HG02763 (cell line): ENCODE measurements at regions not wholly inside any gene's neighbourhood (a gene's known extent, or its start where the extent isn't known, plus 50 kb on each side); places are given as distances from the start of the nearest gene placed in this dataset.
"Not testable (repeated sequence)": the region's sequence is repeated elsewhere in the genome, so short reads cannot be mapped to it uniquely, and the experiment has no call there.

Experiments used
- ATAC-seq: cut with Tn5 transposase; IDR thresholded peaks from one replicate; pipeline ENCODE4 v1.9.1; 2021; ENCODE audit warnings: mild to moderate bottlenecking, moderate library complexity; ENCODE audit not compliant: unreplicated experiment

DNA sequence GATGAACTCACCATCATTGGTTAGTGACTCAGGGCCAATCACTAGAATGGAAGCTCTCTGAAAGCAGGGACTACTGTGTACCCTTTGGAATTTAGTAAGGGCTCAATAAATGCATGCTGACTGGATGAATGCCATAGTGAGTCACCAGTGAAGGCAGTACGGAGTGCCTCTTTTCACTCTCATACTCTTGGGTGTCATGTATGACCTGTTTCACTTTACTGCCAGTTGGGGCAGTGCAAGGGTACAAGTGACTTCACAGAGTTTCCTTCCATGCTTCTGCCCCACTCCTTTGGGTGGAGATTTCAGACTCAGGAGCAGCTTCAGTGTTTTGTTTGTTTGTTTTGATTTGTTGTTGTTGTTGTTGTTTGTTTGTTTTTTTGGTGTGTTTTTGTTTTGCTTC, 57.7 kb downstream of the SOX3 start:
- ATAC-seq, result no peak

DNA sequence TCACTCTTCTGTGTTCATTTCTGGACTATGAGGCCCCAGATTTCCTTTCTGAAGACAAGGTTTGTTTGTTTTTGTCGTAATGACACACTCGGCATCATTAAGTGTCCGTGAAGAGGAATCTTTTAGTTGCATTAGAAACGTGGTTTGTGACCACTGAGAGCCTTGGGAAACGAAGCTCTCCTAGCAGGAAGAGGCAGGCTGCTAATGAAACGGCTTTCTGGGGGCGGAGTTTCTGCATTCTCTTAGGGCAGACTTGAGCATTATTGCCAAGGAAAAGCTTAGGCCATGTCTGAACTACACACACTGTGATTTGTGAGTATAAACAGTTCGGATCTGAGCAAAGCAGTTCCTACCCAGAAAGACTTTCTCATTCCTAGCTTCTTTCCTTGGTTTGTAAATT, 64.0 kb downstream of the SOX3 start:
- no peak for ATAC-seq

DNA sequence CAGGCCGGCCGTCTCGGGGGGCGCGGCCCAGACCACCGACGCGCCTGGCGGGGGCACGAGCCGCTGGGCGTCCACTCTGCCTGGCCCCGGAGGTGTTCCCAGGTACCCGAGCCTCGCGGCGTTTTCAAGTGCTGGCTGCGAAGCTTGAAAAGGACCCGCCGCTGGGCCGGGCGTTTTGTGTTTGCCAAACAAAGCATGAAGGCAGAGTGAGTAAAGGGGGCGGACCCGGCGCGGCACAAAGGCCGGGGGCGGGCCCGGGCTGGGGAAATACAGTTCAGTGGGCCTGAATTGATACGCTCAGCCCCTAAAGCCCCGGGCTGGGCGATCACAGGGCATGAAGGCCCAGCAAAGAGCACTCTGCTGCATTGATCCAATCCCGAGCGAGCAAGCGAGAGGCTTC, 65.4 kb downstream of the SOX3 start:
- no peak for ATAC-seq

DNA sequence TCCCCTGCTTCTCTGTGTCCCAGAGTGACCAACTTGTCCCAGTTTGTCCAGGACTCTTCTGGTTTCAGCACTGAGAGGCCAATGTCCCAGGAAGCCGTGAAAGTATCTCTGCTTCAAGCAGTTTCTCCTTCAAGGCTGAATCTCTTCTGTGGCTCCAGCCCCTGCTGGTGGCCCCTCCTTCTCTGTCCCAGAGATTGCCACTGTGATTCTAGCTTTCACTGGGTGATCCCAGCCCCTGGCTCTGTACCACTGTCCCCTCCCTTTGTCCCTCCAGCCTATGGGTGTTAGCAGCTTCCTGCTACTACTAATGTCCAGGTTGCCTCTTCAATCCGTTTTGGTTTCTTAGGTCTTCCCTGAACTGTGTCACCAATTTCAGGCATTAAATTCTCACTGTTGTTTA, 70.5 kb downstream of the SOX3 start:
- no peak for ATAC-seq

DNA sequence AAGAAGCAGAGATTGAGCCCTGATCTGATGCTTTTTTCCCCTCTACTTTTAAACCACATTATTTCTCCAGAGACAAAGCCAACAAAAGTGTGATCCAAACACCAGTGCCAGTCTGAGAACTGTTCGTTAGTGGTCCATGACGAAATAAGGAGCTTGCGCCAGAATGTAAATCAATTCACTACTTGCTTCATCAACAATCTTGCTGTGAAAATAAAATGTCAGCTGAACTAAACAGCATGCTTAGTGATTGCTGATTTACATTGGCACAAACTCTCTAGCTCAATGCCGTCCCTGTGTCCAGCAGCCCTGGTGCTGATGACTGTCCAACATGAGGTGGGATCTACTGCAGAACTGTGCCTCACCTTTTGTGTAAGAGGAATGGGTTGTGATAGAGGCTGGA, 71.3 kb downstream of the SOX3 start:
- ATAC-seq, result no peak

DNA sequence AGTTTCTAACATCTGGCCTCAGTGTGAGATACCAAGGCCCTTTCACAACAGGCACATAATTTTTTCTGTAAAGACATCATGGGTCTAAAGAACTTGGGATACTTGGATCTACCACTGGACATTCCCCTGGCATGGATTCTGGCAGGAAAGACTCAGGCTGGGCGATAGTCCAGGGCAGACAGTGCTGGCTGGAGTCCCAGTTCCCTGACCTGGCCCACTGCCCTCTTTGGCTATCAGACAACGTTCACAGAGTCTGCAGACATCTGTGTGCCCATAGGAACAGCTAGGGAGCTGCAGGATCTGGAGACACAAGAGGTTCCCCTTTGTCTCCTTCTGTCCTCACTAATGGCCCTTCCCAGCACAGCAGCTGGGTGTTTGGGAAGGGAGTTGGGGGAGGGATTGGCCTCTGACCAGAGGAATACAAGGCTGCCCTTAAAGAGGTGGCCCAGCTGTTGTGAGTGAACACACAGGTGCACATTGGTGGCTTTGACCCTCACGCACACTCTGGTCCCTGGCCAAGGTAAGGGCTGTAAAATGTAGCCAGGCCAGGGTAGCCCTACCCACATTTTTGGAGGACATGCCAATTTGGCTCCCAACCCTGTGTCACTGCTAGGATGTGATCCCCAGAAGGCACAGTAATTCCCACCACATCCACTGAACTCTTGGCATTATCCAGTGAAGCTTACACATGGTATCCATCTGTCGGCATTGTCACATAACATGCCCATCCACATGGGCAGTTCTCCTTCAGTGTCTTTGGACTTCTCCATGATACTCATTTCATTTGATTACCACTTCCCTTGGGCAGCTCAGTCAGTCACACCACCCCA, 72.3 kb downstream of the SOX3 start:
- ATAC-seq, result no peak

DNA sequence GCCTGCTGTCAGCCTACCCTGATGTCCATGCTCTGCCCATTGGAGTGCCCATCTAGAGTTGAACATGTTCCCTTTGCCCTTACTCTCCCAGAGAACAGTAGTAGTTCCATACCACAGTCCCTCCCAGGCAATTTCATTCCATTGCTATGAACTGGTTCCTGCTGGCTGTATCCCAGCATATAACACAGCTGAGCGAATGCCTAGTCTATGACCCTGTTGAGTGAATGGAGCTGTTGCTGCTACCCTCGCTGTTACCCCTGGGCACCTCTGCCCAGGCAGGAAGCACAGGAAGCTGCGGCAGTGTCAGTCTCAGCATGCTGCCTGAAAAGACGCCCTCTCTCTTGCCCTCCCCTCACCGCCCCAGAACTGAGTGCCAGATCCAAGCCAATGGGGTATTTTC, 73.3 kb downstream of the SOX3 start:
- ATAC-seq, result no peak

DNA sequence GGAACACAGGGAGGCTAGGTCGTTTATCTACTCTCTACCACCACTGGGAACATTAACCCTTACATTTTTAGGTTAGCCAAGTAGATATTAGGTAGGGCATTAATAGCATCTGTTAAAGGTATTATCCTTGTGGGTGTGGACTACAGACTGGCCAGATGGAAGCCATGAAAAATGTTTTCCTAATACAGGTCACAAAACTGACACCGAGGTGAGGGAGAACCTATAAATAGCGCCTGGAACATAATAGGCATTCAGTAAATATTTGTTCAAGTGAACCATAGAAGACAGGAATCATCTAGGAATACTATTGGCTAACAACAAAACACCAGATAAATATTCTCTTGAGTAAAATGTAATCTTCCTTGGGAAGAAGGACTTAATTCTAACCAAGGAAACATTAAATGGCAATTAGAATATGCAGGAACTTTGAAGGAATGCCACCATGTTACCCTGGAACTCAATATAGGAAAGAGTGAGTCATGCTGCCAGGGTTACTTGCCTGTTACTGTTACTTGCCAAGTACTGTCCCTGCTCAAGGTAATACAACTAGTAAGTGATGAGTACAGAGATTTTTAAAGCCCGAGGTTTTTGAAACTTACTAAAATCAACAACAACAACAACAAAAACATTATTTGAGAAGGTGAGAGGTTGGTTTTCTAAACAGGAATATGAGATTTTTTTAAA, 79.0 kb downstream of the SOX3 start:
- no peak for ATAC-seq

DNA sequence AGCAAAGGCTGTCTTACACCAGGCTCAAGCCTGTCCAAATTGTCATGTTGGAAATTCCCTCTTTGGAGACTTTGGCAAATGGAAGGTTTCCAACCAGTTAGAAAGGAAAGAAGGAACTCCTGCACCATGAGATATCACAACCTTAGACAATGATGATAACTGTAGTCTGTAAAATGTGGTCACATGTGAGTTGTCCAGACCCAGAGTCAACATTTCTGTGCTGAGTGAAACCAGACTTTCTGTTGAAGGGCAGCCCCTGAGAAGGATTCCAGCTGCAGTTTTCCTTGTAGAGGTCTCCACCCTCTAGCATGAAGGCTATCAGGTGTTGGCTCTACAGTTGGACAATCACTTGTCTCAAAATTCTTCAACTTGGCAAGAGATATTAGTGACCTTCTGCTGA, 82.4 kb downstream of the SOX3 start:
- no peak for ATAC-seq

DNA sequence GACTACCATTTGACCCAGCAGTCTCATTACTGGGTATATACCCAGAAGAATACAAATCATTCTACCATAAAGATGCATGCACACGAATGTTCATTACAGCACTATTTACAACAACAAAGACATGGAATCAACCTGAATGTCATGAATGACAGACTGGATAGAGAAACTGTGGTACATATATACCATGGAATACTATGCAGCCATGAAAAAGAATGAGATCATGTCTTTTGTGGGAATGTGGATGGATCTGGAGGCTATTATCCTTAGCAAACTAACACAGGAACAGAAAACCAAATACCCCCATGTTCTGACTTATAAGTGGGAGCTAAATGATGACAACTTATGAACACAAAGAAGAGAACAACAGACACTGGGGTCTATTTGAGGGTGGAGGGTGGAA, 102.7 kb downstream of the SOX3 start:
- not testable (repeated sequence) for ATAC-seq

DNA sequence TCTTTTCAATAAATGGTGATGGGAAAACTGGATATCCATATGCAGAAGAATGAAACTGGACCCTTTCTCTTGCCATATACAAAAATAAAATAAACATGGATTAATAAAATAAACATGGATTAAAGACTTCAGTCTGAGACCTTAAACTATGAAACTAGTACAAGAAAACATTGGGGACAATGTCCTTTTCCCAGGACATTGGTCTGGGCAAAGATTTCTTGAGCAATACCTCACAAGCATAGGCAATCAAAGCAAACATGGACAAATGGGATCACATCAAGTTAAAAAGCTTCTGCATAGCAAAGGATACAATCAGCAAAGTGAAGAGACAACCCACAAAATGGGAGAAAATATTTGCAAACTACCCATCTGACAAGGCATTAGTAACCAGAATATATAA, 108.5 kb downstream of the SOX3 start:
- not testable (repeated sequence) for ATAC-seq

DNA sequence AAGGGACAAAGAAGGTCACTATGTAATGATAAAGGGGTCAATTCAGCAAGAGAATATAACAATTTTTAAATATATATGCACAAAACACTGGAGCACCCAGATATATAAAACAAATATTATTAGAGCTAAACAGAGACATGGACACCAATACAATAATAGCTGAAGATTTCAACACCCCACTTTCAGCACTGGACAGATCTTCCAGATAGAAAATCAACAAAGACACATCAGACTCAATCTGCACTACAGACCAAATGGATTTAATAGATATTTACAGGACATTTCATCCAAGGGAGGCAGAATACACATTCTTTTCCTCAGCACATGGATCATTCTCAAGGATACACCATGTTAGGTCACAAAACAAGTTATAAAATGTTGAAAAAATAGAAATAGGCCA, 111.4 kb downstream of the SOX3 start:
- ATAC-seq, result no peak

DNA sequence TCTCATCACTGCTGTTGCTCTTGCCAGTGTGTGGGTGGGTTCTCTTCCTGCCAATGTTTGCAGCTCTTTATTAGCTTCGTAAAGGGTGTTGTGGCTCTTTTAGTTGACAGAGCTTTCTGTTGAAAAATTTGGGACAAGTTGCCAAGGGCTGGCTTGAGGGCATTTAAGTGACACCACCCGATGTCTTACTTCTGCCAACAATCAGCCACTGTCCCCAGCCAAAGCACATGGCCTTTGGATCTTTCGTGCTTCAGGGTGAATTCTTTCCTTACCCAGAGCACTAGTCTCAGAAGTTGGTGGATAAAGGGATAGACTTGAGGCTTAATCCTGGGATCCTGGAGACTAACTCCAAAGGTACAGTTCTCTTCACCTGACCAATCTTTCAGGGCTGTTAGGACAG, 113.6 kb downstream of the SOX3 start:
- no peak for ATAC-seq

DNA sequence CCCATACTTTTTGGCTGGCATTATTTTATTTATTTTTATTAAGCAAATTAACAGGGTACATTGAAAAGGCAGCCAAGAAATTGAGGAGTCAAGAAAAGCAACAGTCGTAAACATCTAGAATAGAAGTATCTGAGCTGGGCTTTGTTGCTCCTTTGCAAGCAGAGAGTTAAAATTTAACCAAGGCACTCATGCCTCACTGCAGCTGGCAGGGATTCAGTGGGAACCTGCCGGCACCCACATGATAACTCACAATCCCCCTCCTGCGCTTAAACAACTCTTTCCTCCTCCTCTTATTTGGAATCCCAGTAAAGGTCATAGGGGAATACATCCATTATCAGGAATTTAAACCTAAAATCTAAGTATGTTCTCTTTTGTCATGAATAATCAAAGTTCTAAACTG, 115.5 kb downstream of the SOX3 start:
- no peak for ATAC-seq

DNA sequence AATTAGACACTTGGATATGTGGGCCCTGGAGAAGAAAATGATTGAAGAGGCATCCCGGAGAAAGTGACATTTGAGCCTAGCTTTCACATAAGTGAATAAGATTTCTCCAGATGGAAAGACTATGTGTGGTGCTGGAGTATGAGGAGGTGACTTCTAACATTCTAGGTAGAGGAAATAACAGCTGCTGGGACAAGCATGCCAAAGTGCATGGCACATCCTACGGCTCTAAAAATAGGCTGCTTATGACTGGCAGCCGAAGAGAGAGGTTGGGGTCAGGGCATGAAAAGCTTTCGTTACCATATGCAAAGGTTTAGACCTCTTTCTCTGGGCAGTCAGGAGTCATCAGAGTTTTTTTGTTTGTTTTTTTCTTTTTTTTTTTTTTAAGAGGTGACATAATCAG, 142.0 kb downstream of the SOX3 start:
- ATAC-seq, result no peak

DNA sequence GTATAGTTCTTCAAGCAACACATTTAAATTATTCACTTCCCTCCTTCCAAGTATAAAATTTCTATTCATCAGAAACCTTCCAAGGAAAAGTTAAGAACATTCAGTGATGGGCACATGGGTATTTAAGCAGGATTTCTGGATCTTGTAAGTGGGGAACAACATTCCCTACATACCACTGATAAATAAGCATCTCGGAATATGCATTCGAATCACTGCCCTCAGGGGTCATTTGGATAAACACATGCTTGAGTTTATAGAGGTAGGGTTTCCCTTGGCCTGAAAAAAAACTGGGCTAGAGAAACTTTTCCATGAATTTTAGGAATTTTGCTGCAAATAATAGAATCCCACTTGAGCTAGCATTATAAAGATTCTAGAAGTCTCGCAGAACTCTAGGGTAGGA, 143.9 kb downstream of the SOX3 start:
- no peak for ATAC-seq

DNA sequence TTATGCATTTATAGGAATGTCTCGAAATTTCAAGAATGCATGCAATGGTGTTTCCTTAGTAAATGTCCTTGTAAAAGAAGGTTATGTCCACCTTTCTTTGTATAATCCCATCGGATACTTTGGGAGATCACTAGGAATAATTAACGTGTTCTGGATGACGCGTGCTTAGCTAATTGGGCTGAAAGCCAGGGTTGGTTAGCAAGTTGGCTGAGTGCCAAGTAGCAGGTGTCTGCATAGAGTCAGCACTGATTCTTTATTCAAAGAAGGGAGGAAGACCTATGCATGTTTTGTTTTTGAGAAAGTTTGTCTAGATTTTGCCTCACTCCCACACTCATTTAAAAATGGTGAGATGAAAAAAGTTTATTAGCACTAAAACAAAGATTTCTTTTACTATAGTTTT, 144.6 kb downstream of the SOX3 start:
- ATAC-seq, result no peak

DNA sequence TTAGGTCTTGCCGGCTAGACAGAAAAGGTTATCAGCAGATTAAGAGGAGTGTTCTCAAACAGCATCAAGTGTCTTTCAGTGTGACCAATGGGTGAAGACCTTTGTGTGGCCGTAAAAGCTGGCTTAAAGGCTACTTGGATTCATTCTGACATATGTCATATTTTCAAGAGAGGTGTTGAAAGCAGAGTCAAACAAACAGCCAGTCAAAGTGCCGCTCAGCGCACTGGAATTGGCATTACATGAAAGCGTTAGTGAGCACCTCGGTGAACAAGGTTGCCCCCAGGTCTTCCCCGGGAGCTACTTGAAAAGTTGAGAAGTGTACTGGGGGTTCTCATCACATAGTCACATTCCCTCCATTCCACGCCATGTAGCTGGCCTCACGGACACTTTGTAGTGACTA, 148.9 kb downstream of the SOX3 start:
- no peak for ATAC-seq

DNA sequence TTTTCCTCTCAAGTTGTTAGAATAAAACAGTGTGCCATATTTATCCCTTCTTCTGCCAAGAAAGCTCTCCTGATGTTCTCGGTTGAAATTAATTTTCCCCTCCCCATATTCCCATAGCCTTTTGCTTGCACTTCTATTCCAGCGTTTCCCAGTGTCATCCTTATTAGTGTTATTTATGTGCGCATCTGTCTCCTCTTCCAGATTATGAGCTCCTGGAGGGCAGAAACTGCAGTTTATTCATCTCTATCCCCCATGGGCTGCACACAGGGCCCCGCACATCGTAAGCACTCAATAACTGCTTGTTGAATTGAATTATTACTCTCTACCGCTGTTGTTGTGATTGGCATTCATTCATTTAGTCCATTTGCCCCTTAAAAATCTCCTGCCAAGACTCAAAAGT, 149.4 kb downstream of the SOX3 start:
- no peak for ATAC-seq

DNA sequence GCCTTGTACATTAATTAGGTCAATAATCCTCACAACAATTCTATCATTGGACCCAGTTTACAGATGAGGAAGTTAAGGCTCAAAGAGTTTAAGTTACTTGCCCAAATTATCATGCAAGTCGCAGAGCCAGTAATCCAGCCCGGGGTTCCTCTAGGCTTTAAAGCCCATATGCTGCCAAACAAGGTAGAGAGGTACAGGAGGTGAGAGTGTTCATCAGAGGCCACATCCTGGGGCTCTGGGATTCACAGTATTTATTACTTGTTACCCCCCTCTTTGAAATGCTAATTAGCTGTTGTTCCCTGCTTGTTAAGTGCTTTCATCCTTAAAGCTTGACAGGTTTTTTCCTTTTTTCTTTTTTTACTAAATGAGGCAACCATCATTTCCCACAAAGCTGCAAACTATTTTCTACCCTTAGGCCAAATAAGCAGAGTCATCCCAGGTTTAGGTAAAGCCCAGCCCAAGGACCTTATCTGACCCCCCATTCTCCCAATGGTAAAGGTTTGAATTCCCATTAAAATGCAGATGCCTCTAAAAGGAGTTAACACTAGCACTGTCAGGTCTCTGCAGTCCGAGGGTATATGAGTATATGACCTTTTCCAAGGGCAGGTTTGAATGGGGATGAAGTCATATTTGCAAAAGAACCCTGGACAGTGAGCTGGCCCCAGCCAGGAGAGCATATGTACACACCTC, 150.3 kb downstream of the SOX3 start:
- no peak for ATAC-seq

DNA sequence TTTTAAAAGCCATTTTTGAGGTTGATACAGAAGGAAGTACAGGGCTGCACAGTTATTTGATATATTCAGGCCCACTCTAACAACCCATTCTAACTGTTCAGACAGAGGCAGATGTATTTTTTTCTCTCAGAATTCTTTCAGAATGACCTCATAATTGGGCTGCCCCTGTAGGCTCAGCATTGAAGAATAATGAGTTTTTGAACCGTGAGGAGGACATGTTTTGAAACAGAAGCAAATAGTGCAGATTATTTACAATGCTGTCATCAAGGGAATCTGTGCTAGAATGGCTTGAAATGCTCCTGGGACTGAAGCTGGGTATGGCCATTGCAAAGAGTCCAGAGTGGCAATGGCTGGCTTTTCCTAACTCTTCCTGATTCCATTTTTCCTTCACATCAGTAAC, 158.1 kb downstream of the SOX3 start:
- no peak for ATAC-seq

DNA sequence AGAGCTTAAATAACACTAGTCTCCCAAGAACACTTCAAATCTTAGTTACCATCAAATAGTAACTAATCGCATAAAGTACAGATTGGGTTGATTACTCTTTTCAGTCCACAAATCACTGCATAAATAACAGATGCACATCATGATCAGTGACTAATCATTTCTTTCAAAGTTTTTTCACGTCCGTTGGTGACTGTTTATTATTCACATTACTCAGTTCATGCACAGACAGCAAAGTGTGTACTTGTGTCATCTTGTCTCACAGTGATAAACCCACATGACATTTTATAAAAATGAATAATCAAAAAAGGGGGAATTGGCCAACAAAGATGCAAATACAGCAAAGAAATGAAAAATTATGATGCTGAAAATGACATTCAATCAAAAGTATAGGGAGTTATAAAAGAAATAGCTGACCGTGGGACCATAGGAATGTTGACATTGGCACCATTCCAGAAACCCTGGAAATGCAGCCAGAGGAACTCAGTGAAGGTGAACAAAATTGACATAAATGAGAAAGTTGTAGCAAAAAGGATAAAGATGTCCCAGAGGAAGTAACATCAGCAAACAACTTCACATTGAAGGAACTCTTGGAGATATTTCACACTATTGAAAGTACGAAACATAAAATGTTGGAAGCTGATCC, 161.5 kb downstream of the SOX3 start:
- ATAC-seq, result no peak
